HG03469 (cell line): ENCODE measurements at regions not wholly inside any gene's neighbourhood (a gene's known extent, or its start where the extent isn't known, plus 50 kb on each side); places are given as distances from the start of the nearest gene placed in this dataset.

Source experiments
- ATAC-seq: cut with Tn5 transposase; IDR thresholded peaks from one replicate; pipeline ENCODE4 v1.9.1; 2021; ENCODE audit warnings: mild to moderate bottlenecking, moderate library complexity, moderate number of reproducible peaks; ENCODE audit not compliant: unreplicated experiment

- ATAC-seq = no peak
Measured at GRCh38 chr17:77882040-77882439, 76.5 kb upstream of the TNRC6C start.

- ATAC-seq = no peak
Measured at GRCh38 chr17:77882481-77883212, 75.9 kb upstream of the TNRC6C start.

- ATAC-seq = no peak
Measured at GRCh38 chr17:77883213-77883650, 75.3 kb upstream of the TNRC6C start.

- no peak for ATAC-seq
Measured at GRCh38 chr17:77884019-77884418, 74.5 kb upstream of the TNRC6C start.

DNA sequence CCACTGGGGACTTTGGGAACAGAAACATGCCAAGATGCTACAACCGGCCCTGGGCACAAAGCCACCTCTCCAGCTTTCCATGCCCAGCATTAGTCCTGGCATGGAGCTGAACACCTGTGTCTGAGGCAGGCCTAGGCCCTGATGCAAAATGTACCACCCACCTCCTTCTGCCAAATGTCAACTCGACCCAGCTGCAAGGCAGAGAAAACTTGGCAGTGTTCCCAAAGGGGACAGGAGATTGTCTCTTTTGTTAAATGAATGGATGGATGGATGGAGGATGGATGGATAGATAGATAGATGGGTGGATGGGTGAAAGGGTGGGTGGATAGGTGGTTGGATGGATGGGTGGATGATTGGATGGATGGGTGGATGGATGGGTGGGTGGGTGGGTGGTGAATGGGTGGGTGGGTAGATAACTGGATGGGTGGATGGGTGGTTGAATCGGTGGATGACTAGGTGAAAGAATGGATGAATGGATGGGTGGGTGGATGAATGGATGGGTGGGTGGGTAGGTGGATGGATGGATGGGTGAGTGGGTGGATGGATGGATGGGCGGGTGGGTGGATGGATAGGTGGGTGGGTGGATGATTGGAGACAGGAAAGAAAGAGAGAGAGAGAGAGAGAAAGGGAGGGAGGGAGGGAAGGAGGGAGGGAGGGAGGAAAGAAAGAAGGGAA, 73.4 kb upstream of the TNRC6C start:
- no peak for ATAC-seq

- ATAC-seq = no peak
Measured at GRCh38 chr17:77885678-77886386, 72.7 kb upstream of the TNRC6C start.

GRCh38 chr17:77886387-77886728, 72.1 kb upstream of the TNRC6C start:
- ATAC-seq = no peak

DNA sequence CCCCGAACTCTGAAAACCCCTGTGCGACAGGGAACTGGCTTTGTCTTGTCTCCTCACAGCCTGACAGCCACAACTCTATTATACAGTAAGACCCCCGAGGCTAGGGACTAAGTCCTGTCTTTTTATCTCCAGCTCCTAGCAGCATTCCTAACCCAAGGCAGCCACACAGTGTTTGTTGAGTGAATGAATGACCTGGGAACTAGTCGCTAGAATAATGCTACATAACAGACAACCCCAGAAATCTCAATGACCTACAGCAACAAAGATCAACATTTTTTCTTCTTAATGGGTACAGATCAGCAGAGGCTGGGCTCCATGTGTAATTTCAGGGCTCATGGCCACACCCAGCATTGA, 71.4 kb upstream of the TNRC6C start:
- no peak for ATAC-seq

- no peak for ATAC-seq
Measured at GRCh38 chr17:77887464-77888241, 70.8 kb upstream of the TNRC6C start.

GRCh38 chr17:77888242-77889134, 70.0 kb upstream of the TNRC6C start:
- ATAC-seq = no peak

GRCh38 chr17:77889135-77889505, 69.4 kb upstream of the TNRC6C start:
- ATAC-seq = no peak

- no peak for ATAC-seq
Measured at GRCh38 chr17:77889866-77890760, 68.4 kb upstream of the TNRC6C start.

DNA sequence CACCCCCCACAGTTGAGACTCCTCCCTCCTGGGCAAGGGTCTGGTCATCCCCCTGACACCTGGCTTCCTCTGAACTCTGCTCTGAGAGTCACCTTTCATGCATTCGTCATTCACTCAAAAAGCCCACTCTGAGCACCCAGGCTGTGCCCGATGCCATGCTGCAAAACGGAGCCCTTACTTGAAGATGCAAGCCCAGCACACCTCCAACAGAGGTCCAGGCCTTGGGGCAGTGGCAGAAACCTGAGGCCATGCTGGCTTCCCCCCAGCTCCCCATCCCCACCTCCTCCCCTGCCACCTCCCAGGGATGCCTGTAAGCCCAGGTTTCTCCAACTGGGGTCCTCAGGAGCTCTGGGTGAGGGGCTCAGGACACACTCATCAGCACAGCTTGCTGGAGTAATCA, 67.7 kb upstream of the TNRC6C start:
- no peak for ATAC-seq

DNA sequence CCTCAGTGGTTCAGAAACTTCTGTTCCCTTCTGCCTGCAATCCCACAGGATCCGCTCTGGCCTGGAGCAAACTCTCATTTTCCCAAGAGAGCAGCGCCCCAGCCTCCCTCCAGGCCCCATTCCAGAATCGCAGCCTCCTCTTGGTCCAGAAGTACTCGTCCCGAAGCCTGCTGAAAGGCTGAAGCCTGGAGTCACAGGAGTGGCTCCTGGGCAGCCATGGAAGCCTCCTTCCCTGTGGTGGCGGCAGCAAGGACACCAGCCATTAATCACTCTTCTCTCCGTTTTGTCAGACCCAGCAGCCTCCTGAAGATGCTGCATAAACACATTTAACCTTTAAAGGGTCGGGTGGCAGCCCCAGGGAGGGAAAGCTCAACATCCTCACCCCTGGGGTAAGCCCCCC, 66.9 kb upstream of the TNRC6C start:
- no peak for ATAC-seq

DNA sequence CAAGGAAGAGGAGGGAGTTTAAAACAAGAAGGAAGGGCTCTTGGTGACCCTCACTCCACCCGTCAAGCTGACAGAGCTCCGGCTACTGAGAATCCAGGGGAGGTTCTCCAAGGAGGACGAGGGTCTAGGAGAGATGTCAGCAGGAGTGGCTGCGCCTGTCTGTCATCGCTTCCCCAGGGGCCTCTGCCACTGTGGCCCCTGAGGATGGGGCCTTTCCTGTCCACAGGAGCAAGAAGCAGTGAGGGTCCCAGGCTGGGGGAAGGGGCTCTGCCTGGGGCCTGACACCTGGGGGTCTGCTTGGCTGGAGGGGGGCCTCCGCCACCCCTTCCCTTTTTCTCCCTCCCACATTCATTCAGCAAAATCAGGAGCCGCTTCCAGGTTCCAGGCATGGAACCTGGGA, 66.5 kb upstream of the TNRC6C start:
- ATAC-seq = no peak

- ATAC-seq = no peak
Measured at GRCh38 chr17:77892469-77893143, 65.9 kb upstream of the TNRC6C start.

- ATAC-seq = no peak
Measured at GRCh38 chr17:77893144-77894044, 65.1 kb upstream of the TNRC6C start.
